Activated CD4-positive, alpha-beta T cell treated with anti-CD3 and anti-CD28 coated beads, Interleukin-10, Interleukin-2, amounts not matched to agents 100 ng/mL and 50 ng/mL, durations not matched to agents 16 hours and 8 hours (primary cell): ENCODE measurements at regions not wholly inside any gene's neighbourhood (a gene's known extent, or its start where the extent isn't known, plus 50 kb on each side); places are given as distances from the start of the nearest gene placed in this dataset.

Experiments
- DNase-seq: peaks from one replicate; pipeline ENCODE4 v3.0.0-alpha.2; 2020

GRCh38 chr4:114472269-114473032 lies 126.2 kb upstream of the UGT8 start:
- DNase-seq = no peak

DNA sequence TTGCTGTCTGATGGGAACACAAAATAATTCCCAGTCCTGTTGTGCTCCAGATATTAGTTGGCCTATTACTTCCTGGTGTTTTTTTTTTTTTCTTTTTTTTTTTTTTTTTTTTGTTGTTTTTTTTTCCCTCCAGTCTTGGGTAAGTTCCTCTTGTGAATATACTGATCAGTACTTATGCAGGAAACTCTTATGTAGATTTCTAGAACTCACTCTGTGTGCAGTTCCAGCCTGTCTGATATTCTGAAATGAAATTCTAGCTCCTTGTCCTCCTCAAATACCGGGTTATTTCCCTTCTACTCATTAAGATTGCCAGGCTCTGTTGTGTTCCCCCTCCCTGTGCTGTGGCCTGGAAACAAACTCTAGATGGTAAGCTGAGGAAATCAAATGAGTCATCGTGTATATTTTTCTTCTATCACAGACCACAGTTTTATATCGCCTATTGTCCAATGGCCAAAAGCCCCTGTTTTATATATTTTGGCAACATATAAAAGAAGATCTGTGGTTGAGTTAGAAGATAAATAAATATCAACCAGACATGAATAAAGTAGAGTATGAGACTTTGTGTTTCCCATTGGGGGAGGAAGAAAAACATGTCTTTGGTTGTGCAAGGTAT lies 124.3 kb upstream of the UGT8 start:
- no peak for DNase-seq

- no peak for DNase-seq
Measured at GRCh38 chr4:114476310-114476709, 122.3 kb upstream of the UGT8 start.

- DNase-seq = no peak
Measured at GRCh38 chr4:114479595-114479994, 119.0 kb upstream of the UGT8 start.

DNA sequence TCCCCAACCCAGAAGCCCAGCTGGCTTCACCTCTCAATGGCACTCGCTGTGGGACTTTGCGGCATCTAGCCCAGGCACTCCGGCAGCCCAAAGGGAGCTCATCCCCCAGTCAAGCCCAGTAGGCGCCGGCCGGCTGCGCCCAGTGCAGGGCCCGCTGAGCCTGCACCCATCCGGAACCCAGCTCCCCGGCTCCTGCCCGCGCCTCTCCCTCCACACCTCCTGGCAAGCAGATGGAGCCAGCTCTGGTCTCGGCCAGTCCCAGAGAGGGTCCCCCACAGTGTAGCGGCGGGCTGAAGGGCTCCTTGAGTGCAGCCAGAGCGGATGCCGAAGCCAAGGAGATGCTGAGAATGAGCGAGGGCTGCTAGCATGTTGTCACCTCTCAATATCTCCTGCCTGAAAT lies 116.8 kb upstream of the UGT8 start:
- DNase-seq = no peak

GRCh38 chr4:114487101-114487500 lies 111.5 kb upstream of the UGT8 start:
- DNase-seq = no peak

DNA sequence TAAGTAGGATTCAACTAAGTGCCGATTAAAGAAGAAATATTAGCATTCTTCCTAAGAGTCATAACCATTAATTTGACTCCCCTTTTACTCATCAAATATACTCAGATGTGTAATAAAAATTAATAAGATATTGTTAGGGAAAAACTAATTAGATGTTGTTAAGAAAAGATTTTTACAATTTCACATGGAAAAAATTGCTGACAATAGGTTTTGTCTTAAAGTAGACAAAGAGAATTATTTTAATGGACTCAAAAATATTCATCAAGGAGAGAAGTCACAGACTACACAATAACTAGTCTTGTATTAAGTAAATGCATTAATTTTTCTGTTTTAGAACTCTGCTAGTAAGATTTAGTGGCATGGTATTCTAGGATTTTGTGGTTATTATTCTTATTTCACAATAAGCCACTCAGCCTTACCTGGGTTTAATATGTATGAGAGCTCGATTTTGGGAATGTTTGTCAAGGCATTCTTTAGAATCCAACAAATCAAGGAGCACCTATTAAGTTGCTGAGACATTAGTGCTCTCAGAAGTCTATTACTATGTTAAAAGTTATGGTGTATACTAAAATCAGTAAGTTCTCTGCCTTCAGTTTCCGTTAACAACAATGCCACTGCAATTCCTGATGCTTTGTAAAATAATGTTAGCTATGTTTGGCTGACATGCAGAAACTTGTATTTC lies 110.2 kb upstream of the UGT8 start:
- DNase-seq = no peak

- DNase-seq = no peak
Measured at GRCh38 chr4:114494246-114494803, 104.3 kb upstream of the UGT8 start.

- DNase-seq = no peak
Measured at GRCh38 chr4:114495471-114495928, 103.1 kb upstream of the UGT8 start.

DNA sequence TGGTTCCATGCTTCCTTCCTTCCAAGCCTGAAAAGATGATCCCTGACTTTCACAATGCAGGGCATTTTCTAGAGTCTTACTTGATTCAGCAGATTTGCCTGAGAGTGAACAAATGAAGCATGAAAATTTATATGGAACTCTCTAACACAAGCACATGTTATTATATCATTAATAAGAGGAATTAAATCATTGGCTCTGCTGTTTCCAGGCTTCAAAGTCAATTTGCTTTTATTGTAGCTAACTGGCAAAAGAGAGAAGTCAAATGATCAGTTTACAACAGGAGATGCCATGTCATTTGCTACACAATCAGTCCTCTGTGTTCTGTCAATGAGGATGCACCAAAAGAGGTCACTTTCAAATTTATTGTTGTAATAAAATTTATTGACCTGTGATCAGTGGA lies 101.5 kb upstream of the UGT8 start:
- DNase-seq = no peak

GRCh38 chr4:114509340-114509739 lies 89.3 kb upstream of the UGT8 start:
- DNase-seq = no peak

GRCh38 chr4:114512595-114513295 lies 85.9 kb upstream of the UGT8 start:
- DNase-seq = no peak

GRCh38 chr4:114519368-114519767 lies 79.2 kb upstream of the UGT8 start:
- no peak for DNase-seq

- no peak for DNase-seq
Measured at GRCh38 chr4:114527170-114527569, 71.4 kb upstream of the UGT8 start.

- no peak for DNase-seq
Measured at GRCh38 chr4:114527637-114528036, 71.0 kb upstream of the UGT8 start.

DNA sequence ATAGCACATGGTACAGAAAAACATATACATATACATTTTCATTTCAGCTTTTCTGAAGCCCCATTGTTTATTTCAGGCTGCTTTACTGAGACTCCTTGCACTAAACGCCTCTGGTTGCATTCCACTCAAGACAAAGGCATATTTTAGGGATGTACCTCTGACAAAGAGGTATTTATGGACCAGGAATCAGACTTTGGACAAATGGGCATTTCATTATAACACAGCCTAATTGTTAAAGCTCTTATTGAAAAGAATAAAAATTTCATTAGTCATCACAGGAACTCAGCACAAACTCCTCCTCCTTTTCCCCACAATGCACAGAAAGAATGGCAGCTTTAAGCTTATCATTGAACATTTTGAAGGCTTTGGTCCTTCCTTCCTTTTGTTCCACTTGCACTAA lies 62.9 kb upstream of the UGT8 start:
- DNase-seq = no peak

- no peak for DNase-seq
Measured at GRCh38 chr4:114537352-114537751, 61.3 kb upstream of the UGT8 start.

DNA sequence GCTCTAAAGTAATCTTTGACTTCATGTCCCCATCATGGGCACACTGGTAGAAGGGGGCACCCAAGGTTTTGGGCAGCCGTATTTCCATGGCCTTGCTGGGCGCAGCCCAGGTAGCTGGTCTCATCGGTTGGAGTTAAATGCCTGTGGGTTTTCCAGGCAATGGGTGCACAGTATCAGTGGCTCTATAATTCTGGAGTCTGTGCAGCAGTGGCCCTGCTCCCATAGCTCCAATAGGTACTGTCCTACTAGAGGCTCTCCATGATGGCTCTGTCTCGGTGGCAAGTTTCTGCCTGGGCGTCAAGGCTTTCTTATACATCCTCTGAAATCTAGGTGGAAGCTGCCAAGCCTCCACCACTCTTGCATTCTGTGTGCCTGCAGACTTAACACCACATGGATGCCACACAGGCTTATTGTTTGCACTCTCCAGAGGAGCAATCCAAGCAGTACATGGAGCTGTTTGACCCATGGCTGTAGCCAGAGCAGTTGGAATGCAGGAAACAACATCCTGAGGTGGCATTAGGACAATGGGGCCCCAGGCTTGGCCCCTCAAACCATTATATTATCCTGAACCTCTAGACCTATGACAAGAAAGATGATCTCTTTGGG lies 60.5 kb upstream of the UGT8 start:
- no peak for DNase-seq

DNA sequence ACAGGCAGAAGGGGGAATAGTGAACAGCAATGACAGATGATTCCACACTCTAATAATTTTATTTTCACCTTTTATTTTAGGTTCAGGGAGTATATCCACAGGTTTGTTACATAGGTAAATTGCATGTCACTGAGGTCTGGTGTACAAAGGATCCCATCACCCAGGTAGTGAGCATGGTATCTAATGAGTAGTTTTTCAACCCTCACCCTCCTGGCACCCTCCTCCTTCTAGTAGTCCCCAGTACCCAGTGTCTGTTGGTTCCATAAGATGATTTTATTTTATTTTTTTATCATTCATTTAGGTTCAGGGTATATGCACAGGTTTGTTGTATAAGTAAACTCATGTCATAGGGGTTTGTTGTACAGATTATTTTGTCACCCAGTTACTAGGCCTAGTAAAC lies 58.6 kb upstream of the UGT8 start:
- DNase-seq = no peak

- DNase-seq = peak; percentile 28
Measured at GRCh38 chr4:114547340-114548134, 51.1 kb upstream of the UGT8 start.
